Tongue (tissue), 1 donor: ENCODE measurements at regions not wholly inside any gene's neighbourhood (a gene's known extent, or its start where the extent isn't known, plus 50 kb on each side); places are given as distances from the start of the nearest gene placed in this dataset.

Source experiments
- DNase-seq: peaks from one replicate; pipeline ENCODE4 v3.0.0-alpha.2; 2015

- no peak for DNase-seq
Observed at GRCh38 chr15:85942632-85943031, 137.0 kb upstream of the AGBL1 start.

GRCh38 chr15:85943151-85943550, 136.5 kb upstream of the AGBL1 start:
- no peak for DNase-seq

- DNase-seq = peak; percentile 28
Observed at GRCh38 chr15:85943791-85944190, 135.9 kb upstream of the AGBL1 start.

- no peak for DNase-seq
Observed at GRCh38 chr15:85947021-85947420, 132.7 kb upstream of the AGBL1 start.

- no peak for DNase-seq
Observed at GRCh38 chr15:85947936-85948335, 131.7 kb upstream of the AGBL1 start.

GRCh38 chr15:85950101-85950500, 129.6 kb upstream of the AGBL1 start:
- DNase-seq = peak; percentile 33

GRCh38 chr15:85954586-85954985, 125.1 kb upstream of the AGBL1 start:
- no peak for DNase-seq

GRCh38 chr15:85955501-85956391, 123.9 kb upstream of the AGBL1 start:
- no peak for DNase-seq

- no peak for DNase-seq
Observed at GRCh38 chr15:85956532-85957275, 123.0 kb upstream of the AGBL1 start.

- DNase-seq = no peak
Observed at GRCh38 chr15:85959611-85960010, 120.1 kb upstream of the AGBL1 start.

GRCh38 chr15:85960381-85960780, 119.3 kb upstream of the AGBL1 start:
- no peak for DNase-seq

- no peak for DNase-seq
Observed at GRCh38 chr15:85961821-85962220, 117.8 kb upstream of the AGBL1 start.

GRCh38 chr15:85963262-85963760, 116.4 kb upstream of the AGBL1 start:
- no peak for DNase-seq

- DNase-seq = no peak
Observed at GRCh38 chr15:85964471-85964870, 115.2 kb upstream of the AGBL1 start.

- DNase-seq = no peak
Observed at GRCh38 chr15:85967553-85967952, 112.1 kb upstream of the AGBL1 start.

GRCh38 chr15:85972805-85973540, 106.7 kb upstream of the AGBL1 start:
- no peak for DNase-seq

GRCh38 chr15:85973584-85974347, 105.9 kb upstream of the AGBL1 start:
- peak; percentile 90 for DNase-seq

- no peak for DNase-seq
Observed at GRCh38 chr15:85974348-85974705, 105.3 kb upstream of the AGBL1 start.

- no peak for DNase-seq
Observed at GRCh38 chr15:85974742-85975141, 104.9 kb upstream of the AGBL1 start.

GRCh38 chr15:85976102-85976501, 103.6 kb upstream of the AGBL1 start:
- DNase-seq = no peak

- DNase-seq = no peak
Observed at GRCh38 chr15:85976986-85977385, 102.7 kb upstream of the AGBL1 start.

- no peak for DNase-seq
Observed at GRCh38 chr15:85977586-85977985, 102.1 kb upstream of the AGBL1 start.
